ENCODE measurements at regions not wholly inside any gene's neighbourhood (a gene's known extent, or its start where the extent isn't known, plus 50 kb on each side); places are given as distances from the start of the nearest gene placed in this dataset.

- H3K9me3 ChIP-seq (ENCODE audit: low read length) = no peaks in the 10 kb centered on the region
- no peak overlapping the region for H3K4me3 ChIP-seq (ENCODE audit: low read length)
- no peaks in the 10 kb centered on the region for H3K4me1 ChIP-seq (ENCODE audit: insufficient read depth, low read length)
- no peaks in the 10 kb centered on the region for H3K36me3 ChIP-seq (ENCODE audit: insufficient read depth, low read length)
- Mint-ChIP-seq H3K4me1 (no peaks in the 10 kb centered on the region), H3K36me3 (no peaks in the 10 kb centered on the region), H3K9me3 (peaks cover 1 to 23% (median 7%) of the 10 kb centered on the region in 5 donors), H3K27ac (no peak overlapping the region), H3K27me3 (no peaks in the 10 kb centered on the region), H3K4me3 (no peak overlapping the region)
- no peak for DNase-seq
- no peak overlapping the region for H3K27ac ChIP-seq (ENCODE audit: low read depth, low read length)
- ChIA-PET CTCF (no interaction called here), POLR2A (no interaction called here)
- H3K27me3 ChIP-seq (ENCODE audit: insufficient read depth, low read length, poor library complexity, severe bottlenecking) = no peaks in the 10 kb centered on the region
Observed at GRCh38 chr18:60962625-60963024, 370.6 kb upstream of the CDH20 start.

DNA sequence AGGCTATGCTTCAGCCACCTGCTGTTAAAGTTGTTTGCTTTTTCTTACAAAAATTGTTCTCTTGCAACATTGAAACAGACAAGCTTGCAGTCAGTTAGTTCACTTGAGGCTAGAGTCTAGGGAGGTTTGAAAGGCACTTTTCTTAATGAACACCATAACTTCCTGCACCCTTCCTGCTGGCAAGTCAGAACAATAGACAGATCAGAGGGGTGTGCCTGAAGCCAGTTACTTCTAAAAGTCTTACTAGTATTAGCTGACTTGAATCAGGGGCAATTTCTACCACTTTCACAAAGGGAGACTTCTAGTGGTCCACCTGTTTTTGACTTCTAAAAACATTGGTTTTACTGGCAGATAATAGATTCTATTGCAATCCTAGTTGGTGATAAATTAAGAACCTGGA, 367.4 kb upstream of the CDH20 start:
- ChIA-PET POLR2A (no interaction called here), CTCF (no interaction called here)
- Mint-ChIP-seq H3K27me3 (no peaks in the 10 kb centered on the region), H3K4me1 (no peaks in the 10 kb centered on the region), H3K36me3 (no peaks in the 10 kb centered on the region), H3K27ac (no peak overlapping the region), H3K4me3 (no peak overlapping the region), H3K9me3 (peaks cover 0 to 21% (median 7%) of the 10 kb centered on the region in 5 donors)
- Histone ChIP-seq H3K4me1 (ENCODE audit: insufficient read depth, low read length) (no peaks in the 10 kb centered on the region), H3K27me3 (ENCODE audit: insufficient read depth, low read length, poor library complexity, severe bottlenecking) (no peaks in the 10 kb centered on the region), H3K9me3 (ENCODE audit: low read length) (no peaks in the 10 kb centered on the region), H3K27ac (ENCODE audit: low read depth, low read length) (no peak overlapping the region), H3K4me3 (ENCODE audit: low read length) (no peak overlapping the region), H3K36me3 (ENCODE audit: insufficient read depth, low read length) (no peaks in the 10 kb centered on the region)
- no peak for DNase-seq

DNA sequence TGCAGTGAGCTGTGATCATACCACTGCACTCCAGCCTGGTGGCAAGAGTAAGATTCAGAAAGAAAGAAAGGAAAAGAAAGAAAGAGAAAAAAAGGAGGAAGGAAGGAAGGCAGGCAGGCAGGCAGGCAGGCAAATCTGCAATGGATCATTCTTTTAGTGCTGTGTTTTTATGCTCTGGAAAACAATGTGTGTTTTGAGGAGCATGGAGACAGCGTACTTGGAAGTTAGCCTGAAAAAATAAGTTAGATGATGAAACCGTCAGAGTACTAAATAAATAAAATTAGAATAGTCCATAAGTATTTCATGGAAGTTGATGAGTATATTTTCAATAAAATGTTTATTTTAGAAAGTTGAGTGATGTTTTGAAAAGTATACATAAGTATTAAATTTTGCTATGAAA, 366.4 kb upstream of the CDH20 start:
- CTCF ChIA-PET = no interaction called here
- POLR2A ChIA-PET = no interaction called here
- no peaks in the 10 kb centered on the region for H3K9me3 ChIP-seq (ENCODE audit: low read length)
- H3K27me3 ChIP-seq (ENCODE audit: insufficient read depth, low read length, poor library complexity, severe bottlenecking) = no peaks in the 10 kb centered on the region
- Mint-ChIP-seq H3K36me3 (no peaks in the 10 kb centered on the region), H3K9me3 (peaks cover 0 to 22% (median 7%) of the 10 kb centered on the region in 5 donors), H3K4me1 (no peaks in the 10 kb centered on the region), H3K27ac (no peak overlapping the region), H3K27me3 (no peaks in the 10 kb centered on the region), H3K4me3 (no peak overlapping the region)
- no peaks in the 10 kb centered on the region for H3K36me3 ChIP-seq (ENCODE audit: insufficient read depth, low read length)
- H3K4me3 ChIP-seq (ENCODE audit: low read length) = no peak overlapping the region
- no peak overlapping the region for H3K27ac ChIP-seq (ENCODE audit: low read depth, low read length)
- H3K4me1 ChIP-seq (ENCODE audit: insufficient read depth, low read length) = no peaks in the 10 kb centered on the region
- no peak for DNase-seq

GRCh38 chr18:60975420-60975819, 357.8 kb upstream of the CDH20 start:
- H3K27ac Mint-ChIP-seq = no peak overlapping the region
- POLR2A ChIA-PET = no interaction called here

DNA sequence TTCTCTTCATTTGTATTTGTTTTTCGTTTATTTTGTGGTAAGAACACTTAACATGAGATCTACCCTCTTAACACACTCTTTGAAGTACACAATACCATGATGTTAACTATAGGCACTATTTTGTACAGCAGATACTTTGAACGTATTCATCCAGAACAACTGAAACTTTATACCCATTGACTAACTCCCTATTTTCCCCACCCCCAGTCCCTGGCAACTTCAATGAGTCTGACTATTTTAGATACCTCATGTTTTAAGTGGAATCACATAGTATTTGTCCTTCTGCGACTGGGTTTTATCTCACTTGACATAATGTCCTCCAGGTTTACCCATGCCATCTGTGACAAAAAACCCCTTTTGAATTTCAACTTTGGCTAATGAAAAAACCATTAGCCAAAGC, 356.3 kb upstream of the CDH20 start:
- no peaks in the 10 kb centered on the region for H3K4me1 ChIP-seq (ENCODE audit: insufficient read depth, low read length)
- Mint-ChIP-seq H3K27me3 (no peaks in the 10 kb centered on the region), H3K4me3 (no peak overlapping the region), H3K27ac (no peak overlapping the region), H3K4me1 (no peaks in the 10 kb centered on the region), H3K36me3 (no peaks in the 10 kb centered on the region), H3K9me3 (peaks cover 0 to 10% (median 5%) of the 10 kb centered on the region in 5 donors)
- CTCF ChIA-PET = no interaction called here
- no peak overlapping the region for H3K4me3 ChIP-seq (ENCODE audit: low read length)
- H3K27me3 ChIP-seq (ENCODE audit: insufficient read depth, low read length, poor library complexity, severe bottlenecking) = no peaks in the 10 kb centered on the region
- POLR2A ChIA-PET = no interaction called here
- H3K36me3 ChIP-seq (ENCODE audit: insufficient read depth, low read length) = no peaks in the 10 kb centered on the region
- DNase-seq = no peak
- no peaks in the 10 kb centered on the region for H3K9me3 ChIP-seq (ENCODE audit: low read length)
- H3K27ac ChIP-seq (ENCODE audit: low read depth, low read length) = no peak overlapping the region

More at GRCh38 chr18:60975420-60975819, 357.8 kb upstream of the CDH20 start:
- Mint-ChIP-seq H3K27me3 (no peaks in the 10 kb centered on the region), H3K4me3 (no peak overlapping the region), H3K9me3 (peaks cover 1 to 14% (median 5%) of the 10 kb centered on the region in 5 donors), H3K36me3 (no peaks in the 10 kb centered on the region), H3K4me1 (no peaks in the 10 kb centered on the region)
- no peaks in the 10 kb centered on the region for H3K9me3 ChIP-seq (ENCODE audit: low read length)
- no peak overlapping the region for H3K27ac ChIP-seq (ENCODE audit: low read depth, low read length)
- DNase-seq = no peak
- no peak overlapping the region for H3K4me3 ChIP-seq (ENCODE audit: low read length)
- H3K27me3 ChIP-seq (ENCODE audit: insufficient read depth, low read length, poor library complexity, severe bottlenecking) = no peaks in the 10 kb centered on the region
- no peaks in the 10 kb centered on the region for H3K4me1 ChIP-seq (ENCODE audit: insufficient read depth, low read length)
- no peaks in the 10 kb centered on the region for H3K36me3 ChIP-seq (ENCODE audit: insufficient read depth, low read length)
- CTCF ChIA-PET = no interaction called here

GRCh38 chr18:60978338-60978737, 354.9 kb upstream of the CDH20 start:
- Histone ChIP-seq H3K27me3 (ENCODE audit: insufficient read depth, low read length, poor library complexity, severe bottlenecking) (no peaks in the 10 kb centered on the region), H3K36me3 (ENCODE audit: insufficient read depth, low read length) (no peaks in the 10 kb centered on the region), H3K27ac (ENCODE audit: low read depth, low read length) (no peak overlapping the region), H3K4me3 (ENCODE audit: low read length) (no peak overlapping the region), H3K9me3 (ENCODE audit: low read length) (no peaks in the 10 kb centered on the region), H3K4me1 (ENCODE audit: insufficient read depth, low read length) (no peaks in the 10 kb centered on the region)
- Mint-ChIP-seq H3K4me3 (no peak overlapping the region), H3K36me3 (no peaks in the 10 kb centered on the region), H3K27me3 (no peaks in the 10 kb centered on the region), H3K27ac (no peak overlapping the region), H3K9me3 (peaks cover 0 to 8% (median 4%) of the 10 kb centered on the region in 5 donors), H3K4me1 (no peaks in the 10 kb centered on the region)
- POLR2A ChIA-PET = no interaction called here
- CTCF ChIA-PET = no interaction called here
- DNase-seq = no peak

- Mint-ChIP-seq H3K36me3 (no peaks in the 10 kb centered on the region), H3K27ac (no peak overlapping the region), H3K9me3 (peaks cover 0 to 8% (median 0%) of the 10 kb centered on the region in 5 donors), H3K4me1 (no peaks in the 10 kb centered on the region), H3K4me3 (no peak overlapping the region), H3K27me3 (no peaks in the 10 kb centered on the region)
- Histone ChIP-seq H3K36me3 (ENCODE audit: insufficient read depth, low read length) (no peaks in the 10 kb centered on the region), H3K27me3 (ENCODE audit: insufficient read depth, low read length, poor library complexity, severe bottlenecking) (no peaks in the 10 kb centered on the region), H3K4me1 (ENCODE audit: insufficient read depth, low read length) (no peaks in the 10 kb centered on the region), H3K4me3 (ENCODE audit: low read length) (no peak overlapping the region), H3K27ac (ENCODE audit: low read depth, low read length) (no peak overlapping the region), H3K9me3 (ENCODE audit: low read length) (no peaks in the 10 kb centered on the region)
- POLR2A ChIA-PET = no interaction called here
- CTCF ChIA-PET = no interaction called here
- DNase-seq = no peak
Observed at GRCh38 chr18:60980422-60981005, 352.7 kb upstream of the CDH20 start.

DNA sequence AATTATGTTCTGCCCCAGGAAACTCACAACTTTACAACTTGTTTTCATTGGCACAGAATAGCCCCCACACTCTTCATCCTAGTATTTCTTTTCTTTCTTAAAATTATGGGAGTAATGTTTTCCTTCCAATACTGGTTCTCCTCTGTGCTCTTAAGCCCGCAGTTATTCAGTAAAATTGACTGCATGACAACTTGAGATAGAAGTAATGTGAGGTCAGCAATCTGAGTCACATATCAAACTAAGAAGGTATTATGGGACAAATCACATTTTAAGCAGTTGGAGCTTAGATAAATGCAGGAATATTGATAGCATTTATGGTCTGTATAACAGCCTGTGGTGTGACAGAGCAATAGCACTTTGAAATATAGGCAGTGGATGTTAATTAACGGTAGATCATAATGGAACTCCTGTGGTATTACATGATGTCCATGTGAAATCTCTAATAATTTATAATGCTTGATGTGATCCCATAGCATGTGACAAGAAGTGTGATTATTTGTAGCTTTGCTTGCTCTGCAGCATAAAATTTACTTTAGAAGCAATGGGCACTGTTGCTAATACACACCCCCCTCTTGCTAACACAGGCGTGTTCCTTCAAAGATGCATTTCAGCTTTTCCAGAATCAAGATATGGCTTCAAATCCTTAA, 351.4 kb upstream of the CDH20 start:
- no peaks in the 10 kb centered on the region for H3K27me3 ChIP-seq (ENCODE audit: insufficient read depth, low read length, poor library complexity, severe bottlenecking)
- no peaks in the 10 kb centered on the region for H3K4me1 ChIP-seq (ENCODE audit: insufficient read depth, low read length)
- Mint-ChIP-seq H3K4me1 (no peaks in the 10 kb centered on the region), H3K27me3 (no peaks in the 10 kb centered on the region), H3K36me3 (no peaks in the 10 kb centered on the region), H3K27ac (no peak overlapping the region), H3K4me3 (no peak overlapping the region), H3K9me3 (peaks cover 3 to 8% (median 8%) of the 10 kb centered on the region in 5 donors)
- H3K36me3 ChIP-seq (ENCODE audit: insufficient read depth, low read length) = no peaks in the 10 kb centered on the region
- CTCF ChIA-PET = no interaction called here
- H3K27ac ChIP-seq (ENCODE audit: low read depth, low read length) = no peak overlapping the region
- DNase-seq = no peak
- POLR2A ChIA-PET = no interaction called here
- no peak overlapping the region for H3K4me3 ChIP-seq (ENCODE audit: low read length)
- H3K9me3 ChIP-seq (ENCODE audit: low read length) = no peaks in the 10 kb centered on the region
